PC-9 (cell line): ENCODE measurements at regions not wholly inside any gene's neighbourhood (a gene's known extent, or its start where the extent isn't known, plus 50 kb on each side); places are given as distances from the start of the nearest gene placed in this dataset.

Experiments used
- CTCF ChIP-seq: fragments of 200-600 bp; sonication (generic); conservative IDR thresholded peaks from 2 replicates; pipeline ENCODE4 v1.6.1; 2017; ENCODE audit warnings: mixed run types, antibody characterized with exemption, mild to moderate bottlenecking, moderate library complexity
- EZH2 ChIP-seq: fragments of 200-600 bp; sonication (generic); IDR thresholded peaks from 2 replicates; pipeline ENCODE4 v1.8.0; 2017; ENCODE audit warnings: antibody characterized with exemption, low read depth

GRCh38 chr6:11485271-11485670 is 52.3 kb upstream of the TMEM170B start:
- TF ChIP-seq CTCF (no peak), EZH2 (no peak)
